H9 (cell line): ENCODE measurements at regions not wholly inside any gene's neighbourhood (a gene's known extent, or its start where the extent isn't known, plus 50 kb on each side); places are given as distances from the start of the nearest gene placed in this dataset.

Experiments
- DNase-seq: peaks from one replicate; pipeline ENCODE4 v3.0.0-alpha.2; 2017
- H2AFZ ChIP-seq: one replicate; pipeline ENCODE4 v1.6.1; 2013; ENCODE audit warnings: mild to moderate bottlenecking, low read length, control low read depth, moderate library complexity
- H2AK5ac ChIP-seq: 2 replicates; pipeline ENCODE4 v1.6.1; 2013; ENCODE audit warnings: low read length, control low read depth, mixed read lengths; ENCODE audit not compliant: insufficient read length
- H2BK120ac ChIP-seq: one replicate; pipeline ENCODE4 v1.6.1; 2013; ENCODE audit warnings: low read depth, mild to moderate bottlenecking, low read length, control low read depth, inconsistent platforms; ENCODE audit not compliant: poor library complexity, severe bottlenecking
- H2BK12ac ChIP-seq: 2 replicates; pipeline ENCODE4 v1.6.1; 2013; ENCODE audit warnings: low read length, control low read depth, mixed read lengths, low read depth; ENCODE audit not compliant: insufficient read length
- H2BK15ac ChIP-seq: 2 replicates; pipeline ENCODE4 v1.6.1; 2013; ENCODE audit warnings: low read depth, low read length, control low read depth
- H2BK20ac ChIP-seq: one replicate; pipeline ENCODE4 v1.6.1; 2013; ENCODE audit warnings: low read depth, mild to moderate bottlenecking, low read length, control low read depth, inconsistent platforms; ENCODE audit not compliant: poor library complexity, severe bottlenecking
- H2BK5ac ChIP-seq: 2 replicates; pipeline ENCODE4 v1.6.1; 2013; ENCODE audit warnings: low read length, control low read depth, mixed read lengths; ENCODE audit not compliant: insufficient read length
- H3K14ac ChIP-seq: 2 replicates; pipeline ENCODE4 v1.6.1; 2013; ENCODE audit warnings: low read length, control low read depth; ENCODE audit not compliant: insufficient read depth
- H3K18ac ChIP-seq: 2 replicates; pipeline ENCODE4 v1.6.1; 2013; ENCODE audit warnings: low read depth, mild to moderate bottlenecking, mixed read lengths, low read length, control low read depth; ENCODE audit not compliant: insufficient read length
- H3K23ac ChIP-seq: 2 replicates; pipeline ENCODE4 v1.6.1; 2013; ENCODE audit warnings: low read length, control low read depth, mixed read lengths, low read depth; ENCODE audit not compliant: insufficient read length
- H3K23me2 ChIP-seq: 2 replicates; pipeline ENCODE4 v1.6.1; 2013; ENCODE audit warnings: low read depth, mild to moderate bottlenecking, mixed read lengths, low read length, control low read depth; ENCODE audit not compliant: insufficient read length, poor library complexity, severe bottlenecking
- H3K27ac ChIP-seq: 2 replicates; pipeline ENCODE4 v1.5.1; 2013; ENCODE audit warnings: low read length, control low read depth, mixed read lengths, low read depth; ENCODE audit not compliant: insufficient read length
- H3K27me3 ChIP-seq: 2 replicates; pipeline ENCODE4 v1.6.1; 2013; ENCODE audit warnings: low read length, control low read depth, inconsistent platforms; ENCODE audit not compliant: insufficient read depth
- H3K4ac ChIP-seq: 2 replicates; pipeline ENCODE4 v1.6.1; 2013; ENCODE audit warnings: low read depth, mild to moderate bottlenecking, control low read depth, inconsistent platforms, low read length, moderate library complexity
- H3K4me1 ChIP-seq: 2 replicates; pipeline ENCODE4 v1.6.1; 2013; ENCODE audit warnings: low read length, control low read depth, inconsistent platforms; ENCODE audit not compliant: insufficient read depth
- H3K4me2 ChIP-seq: 2 replicates; pipeline ENCODE4 v1.6.1; 2013; ENCODE audit warnings: low read length, control low read depth, mixed read lengths; ENCODE audit not compliant: insufficient read length, insufficient read depth
- H3K56ac ChIP-seq: 2 replicates; pipeline ENCODE4 v1.6.1; 2013; ENCODE audit warnings: low read depth, mild to moderate bottlenecking, mixed read lengths, low read length, control low read depth; ENCODE audit not compliant: insufficient read length
- H3K79me1 ChIP-seq: 2 replicates; pipeline ENCODE4 v1.6.1; 2013; ENCODE audit warnings: low read depth, mild to moderate bottlenecking, moderate library complexity, low read length, control low read depth, inconsistent platforms; ENCODE audit not compliant: insufficient read depth, poor library complexity, severe bottlenecking
- H3K79me2 ChIP-seq: 2 replicates; pipeline ENCODE4 v1.6.1; 2013; ENCODE audit warnings: low read length, control low read depth, inconsistent platforms; ENCODE audit not compliant: insufficient read depth
- H3K9ac ChIP-seq: 2 replicates; pipeline ENCODE4 v1.6.1; 2013; ENCODE audit warnings: low read length, control low read depth, mixed read lengths; ENCODE audit not compliant: insufficient read length; ENCODE audit errors: extremely low read depth
- H3K9me3 ChIP-seq: one replicate; pipeline ENCODE4 v1.6.1; 2013; ENCODE audit warnings: low read depth, low read length, inconsistent platforms; ENCODE audit not compliant: control insufficient read depth
- H3T11ph ChIP-seq: one replicate; pipeline ENCODE4 v1.6.1; 2013; ENCODE audit warnings: mild to moderate bottlenecking, low read length, control low read depth, inconsistent platforms
- H4K20me1 ChIP-seq: one replicate; pipeline ENCODE4 v1.6.1; 2013; ENCODE audit not compliant: control insufficient read depth, insufficient read length, insufficient read depth
- H4K5ac ChIP-seq: 2 replicates; pipeline ENCODE4 v1.6.1; 2013; ENCODE audit warnings: low read depth, mild to moderate bottlenecking, mixed read lengths, low read length, control low read depth; ENCODE audit not compliant: insufficient read length
- H4K8ac ChIP-seq: replicated peaks from 2 replicates; pipeline ENCODE4 v1.6.1; 2013; ENCODE audit warnings: low read length, control low read depth, mixed read lengths, low read depth; ENCODE audit not compliant: insufficient read length
- H4K91ac ChIP-seq: 2 replicates; pipeline ENCODE4 v1.6.1; 2013; ENCODE audit warnings: low read depth, mild to moderate bottlenecking, moderate library complexity, mixed read lengths, low read length, control low read depth; ENCODE audit not compliant: insufficient read length
- H3K27ac Mint-ChIP-seq, 3 experiments: 2 replicates in 2 of 3; 3 replicates in 1 of 3; pipeline ENCODE4 v1.8.0; 2020 to 2021; ENCODE audit warnings: mixed read lengths in 3 of 3, mild to moderate bottlenecking in 1 of 3, moderate library complexity in 1 of 3
- H3K27me3 Mint-ChIP-seq: 2 replicates; pipeline ENCODE4 v1.8.0; 2021; ENCODE audit warnings: low read depth, mild to moderate bottlenecking, moderate library complexity, mixed read lengths
- H3K36me3 Mint-ChIP-seq, 3 experiments: 2 replicates in 2 of 3; 3 replicates in 1 of 3; pipeline ENCODE4 v1.8.0; 2020 to 2021; ENCODE audit warnings: low read depth in 3 of 3, mixed read lengths in 3 of 3; ENCODE audit not compliant: insufficient read depth in 1 of 3
- H3K4me1 Mint-ChIP-seq, 2 experiments: 2 replicates each; pipeline ENCODE4 v1.8.0; 2020; ENCODE audit warnings: mixed read lengths in 2 of 2
- H3K4me3 Mint-ChIP-seq, 2 experiments: 2 replicates in 1 of 2; 3 replicates in 1 of 2; pipeline ENCODE4 v1.8.0; 2020 to 2021; ENCODE audit warnings: mild to moderate bottlenecking in 2 of 2, mixed read lengths in 2 of 2, moderate library complexity in 1 of 2
- H3K9me3 Mint-ChIP-seq, 2 experiments: 2 replicates in 1 of 2; 3 replicates in 1 of 2; pipeline ENCODE4 v1.8.0; 2020; ENCODE audit warnings: mild to moderate bottlenecking in 2 of 2, mixed read lengths in 2 of 2, moderate library complexity in 1 of 2
- CTCF ChIP-seq: fragments of 200-600 bp; sonication (generic); conservative IDR thresholded peaks from 3 replicates; pipeline ENCODE4 v1.8.0; 2021; ENCODE audit warnings: antibody characterized with exemption, mild to moderate bottlenecking
- WGBS: extraction: QIAGEN DNeasy Blood & Tissue Kit; methylation state at CpG from one replicate; pipeline ENCODE4 v1.1.7; 2013; ENCODE audit warnings: missing lambda C conversion rate, low lambda C conversion rate, mixed read lengths; ENCODE audit not compliant: insufficient read length; ENCODE audit errors: extremely low coverage; 5-methylcytosine and 5-hydroxymethylcytosine counted together

GRCh38 chr22:48938741-48939140 is 888.9 kb downstream of the BRD1 start:
- Histone ChIP-seq H2AK5ac (no peak overlapping the region), H4K8ac (no peak overlapping the region), H3K9ac (no peak overlapping the region), H2BK120ac (no peak overlapping the region), H3K23ac (no peak overlapping the region), H3K27ac (no peak overlapping the region), H3K79me1 (no peaks in the 10 kb centered on the region), H3K14ac (no peak overlapping the region), H3K79me2 (no peaks in the 10 kb centered on the region), H3T11ph (no peak overlapping the region), H3K56ac (no peak overlapping the region), H4K20me1 (no peaks in the 10 kb centered on the region), H3K18ac (no peak overlapping the region), H2BK12ac (no peak overlapping the region), H2BK5ac (no peak overlapping the region), H3K4me2 (no peak overlapping the region), H3K23me2 (no peaks in the 10 kb centered on the region), H3K9me3 (peaks cover 13% of the 10 kb centered on the region), H3K4me1 (no peaks in the 10 kb centered on the region), H2BK15ac (no peak overlapping the region), H3K4ac (no peak overlapping the region), H2BK20ac (no peak overlapping the region), H4K5ac (no peak overlapping the region), H2AFZ (no peak overlapping the region), H4K91ac (no peak overlapping the region), H3K27me3 (no peaks in the 10 kb centered on the region)
- Mint-ChIP-seq H3K27ac (no peak overlapping the region), H3K9me3 (peaks cover 25% of the 10 kb centered on the region in 2 experiments), H3K4me3 (no peak overlapping the region), H3K4me1 (peaks cover 0 to 7% of the 10 kb centered on the region in 2 experiments; a peak in 1 of 4 replicates), H3K36me3 (peaks cover 1 to 21% (median 9%) of the 10 kb centered on the region in 3 experiments; a peak in 6 of 7 replicates), H3K27me3 (peaks cover 19% of the 10 kb centered on the region)
- TF ChIP-seq CTCF, result no peak
- no CpG with 5 or more reads among the region's 8 CpGs for WGBS
- no peak for DNase-seq
